ENCODE measurements at regions not wholly inside any gene's neighbourhood (a gene's known extent, or its start where the extent isn't known, plus 50 kb on each side); places are given as distances from the start of the nearest gene placed in this dataset.

- TF ChIP-seq CTCF (IDR thresholded peaks at IDR 0.05; ENCODE audit: low read depth, low read length): no peak
- DNase-seq (ENCODE audit: extremely low read depth, low read depth): no peak
Observed at GRCh38 chr16:55081622-55082590, 151.2 kb downstream of the IRX5 start.

DNA sequence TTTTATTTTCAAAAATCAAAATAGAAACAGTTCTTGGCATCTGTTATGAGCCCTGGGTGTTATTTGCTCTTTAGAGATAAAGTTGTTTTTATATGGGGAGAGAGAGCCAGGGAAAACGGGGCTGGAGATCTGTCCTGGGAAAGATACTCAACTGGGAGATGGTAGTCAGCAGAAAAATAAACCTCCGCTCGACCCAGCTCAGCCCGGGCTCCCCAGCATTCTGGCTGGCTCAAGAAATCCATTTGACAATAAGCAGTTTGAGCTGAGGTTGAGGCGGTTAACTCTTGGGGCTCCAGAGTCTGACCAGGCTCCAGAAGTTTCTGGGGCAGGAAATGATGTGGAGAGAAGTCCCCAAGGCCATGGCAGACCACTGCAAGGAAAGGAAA is 151.9 kb downstream of the IRX5 start:
- no peak for TF ChIP-seq CTCF (IDR thresholded peaks at IDR 0.05; ENCODE audit: low read depth, low read length)
- DNase-seq (ENCODE audit: extremely low read depth, low read depth): no peak

DNA sequence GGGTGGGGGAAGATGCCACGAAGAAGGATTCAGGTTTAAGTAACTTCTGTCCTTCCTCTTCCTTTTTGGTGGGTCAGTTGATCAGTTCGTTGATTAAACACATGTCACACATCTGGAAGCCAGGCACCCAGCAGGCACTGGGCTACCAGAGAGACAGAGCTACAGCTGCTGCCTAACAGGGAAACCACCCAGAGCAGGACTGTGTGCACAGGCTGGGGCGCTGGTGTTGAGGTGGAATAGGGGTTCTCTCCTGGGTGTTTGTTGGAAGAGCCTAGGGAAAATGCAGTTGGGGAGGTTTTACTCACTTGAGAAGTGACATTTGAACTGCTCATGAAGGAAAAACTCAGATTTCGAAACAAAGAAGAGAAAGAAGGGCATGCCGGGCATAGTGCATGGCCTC is 152.4 kb downstream of the IRX5 start:
- no peak for TF ChIP-seq CTCF (IDR thresholded peaks at IDR 0.05; ENCODE audit: low read depth, low read length)
- no peak for DNase-seq (ENCODE audit: extremely low read depth, low read depth)

GRCh38 chr16:55088098-55088497 is 157.4 kb downstream of the IRX5 start:
- TF ChIP-seq CTCF (IDR thresholded peaks at IDR 0.05; ENCODE audit: low read depth, low read length): no peak
- no peak for DNase-seq (ENCODE audit: extremely low read depth, low read depth)

GRCh38 chr16:55089600-55089999 is 158.9 kb downstream of the IRX5 start:
- no peak for TF ChIP-seq CTCF (IDR thresholded peaks at IDR 0.05; ENCODE audit: low read depth, low read length)
- no peak for DNase-seq (ENCODE audit: extremely low read depth, low read depth)

DNA sequence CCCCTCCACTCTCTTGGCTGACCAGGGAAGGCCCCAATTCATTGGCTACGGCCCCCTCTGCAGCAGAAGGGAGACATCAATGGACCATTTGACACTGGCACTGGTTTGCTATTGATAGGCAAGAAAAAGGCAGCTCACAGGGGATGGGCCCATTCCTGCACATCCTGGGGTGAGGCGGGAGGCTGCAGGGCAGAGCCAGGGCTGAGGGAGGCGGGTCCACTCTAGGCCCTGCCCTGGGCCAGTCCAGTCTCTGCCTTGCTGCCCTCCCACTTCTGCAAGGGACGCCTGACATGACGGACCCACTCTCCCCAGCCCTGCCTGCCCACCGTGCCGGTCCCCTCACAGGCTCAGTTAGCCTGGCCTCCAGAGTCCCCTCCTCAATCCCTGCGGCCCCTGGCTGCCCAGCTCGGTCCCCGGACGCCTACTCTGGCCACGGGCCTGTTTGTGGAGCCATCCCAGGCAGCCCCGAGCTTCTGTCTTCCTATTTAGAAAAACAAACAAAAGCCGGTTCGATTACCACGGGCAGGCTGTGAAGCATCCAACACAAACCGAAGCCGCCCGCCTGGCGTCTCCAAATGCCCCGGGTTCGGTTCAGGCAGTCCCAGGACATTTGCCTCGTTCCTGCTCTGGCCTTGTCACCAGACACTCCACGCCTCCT is 160.7 kb downstream of the IRX5 start:
- TF ChIP-seq CTCF (IDR thresholded peaks at IDR 0.05; ENCODE audit: low read depth, low read length): no peak
- DNase-seq (ENCODE audit: extremely low read depth, low read depth): no peak

GRCh38 chr16:55091871-55092230 is 161.2 kb downstream of the IRX5 start:
- no peak for TF ChIP-seq CTCF (IDR thresholded peaks at IDR 0.05; ENCODE audit: low read depth, low read length)

More at GRCh38 chr16:55091871-55092230, 161.2 kb downstream of the IRX5 start:
- no peak for DNase-seq (ENCODE audit: extremely low read depth, low read depth)
